ENCODE measurements at regions not wholly inside any gene's neighbourhood (a gene's known extent, or its start where the extent isn't known, plus 50 kb on each side); places are given as distances from the start of the nearest gene placed in this dataset.

- DNase-seq, result no peak
Measured at GRCh38 chr13:107233541-107233940, 665.6 kb upstream of the ARGLU1 start.

DNA sequence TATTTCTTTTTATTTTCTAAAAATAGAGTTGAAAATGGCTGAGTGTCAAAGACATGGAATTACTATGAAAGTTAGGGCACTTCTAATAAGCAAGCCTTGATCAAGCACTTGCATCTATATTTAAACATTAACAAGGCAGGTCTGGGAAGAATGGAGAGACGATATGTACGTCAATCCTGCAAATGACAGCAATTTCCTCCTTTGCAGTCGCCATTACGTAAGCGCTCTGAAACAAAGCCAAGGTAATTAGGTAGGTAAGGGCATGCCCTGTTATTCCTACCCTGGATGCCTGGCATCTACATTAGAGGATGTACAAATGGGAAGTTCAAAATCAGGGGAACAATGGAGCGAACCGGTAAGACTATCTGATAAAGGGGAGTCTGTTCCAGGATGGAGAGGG lies 664.0 kb upstream of the ARGLU1 start:
- DNase-seq, result no peak

- DNase-seq, result no peak
Measured at GRCh38 chr13:107223867-107224266, 655.9 kb upstream of the ARGLU1 start.

DNA sequence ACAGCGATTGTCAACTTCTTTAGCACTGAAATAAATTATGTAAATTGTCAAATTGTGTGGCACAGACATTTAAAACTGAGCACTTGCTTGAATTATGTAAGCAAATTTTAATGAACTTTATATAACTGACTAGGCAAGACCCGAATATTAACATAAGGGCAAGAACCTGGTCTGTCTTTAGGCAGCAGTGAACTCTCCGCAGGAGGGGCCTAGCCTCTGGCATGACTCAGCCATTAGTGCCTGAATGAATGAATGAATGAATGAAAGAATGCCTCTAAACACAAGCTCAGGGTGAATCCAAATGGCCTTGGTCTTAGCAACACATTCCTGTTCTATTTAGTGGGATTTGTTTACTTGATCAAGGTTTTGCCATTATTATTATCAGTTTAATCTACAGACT lies 654.7 kb upstream of the ARGLU1 start:
- DNase-seq, result no peak

DNA sequence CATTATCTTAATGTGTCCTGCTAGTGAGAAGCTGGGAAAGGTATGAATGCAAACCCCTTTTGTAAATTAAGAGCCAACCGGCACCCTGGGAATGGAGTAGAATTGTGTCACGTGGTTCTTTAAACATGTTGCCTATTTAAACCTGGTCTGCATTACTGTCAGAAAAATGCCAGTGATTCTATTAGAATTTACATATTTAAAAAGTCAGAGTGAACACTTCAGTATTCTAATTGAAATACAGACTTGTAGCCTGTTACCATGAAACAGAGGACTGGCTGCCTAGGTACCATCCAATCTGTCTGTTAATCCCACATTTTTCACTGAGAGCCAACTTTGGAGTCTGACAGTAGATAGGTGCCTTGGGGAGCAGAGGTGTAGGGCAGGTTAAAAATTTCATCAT lies 652.3 kb upstream of the ARGLU1 start:
- no peak for DNase-seq

GRCh38 chr13:107217251-107217650 lies 649.3 kb upstream of the ARGLU1 start:
- peak; percentile 82 for DNase-seq

DNA sequence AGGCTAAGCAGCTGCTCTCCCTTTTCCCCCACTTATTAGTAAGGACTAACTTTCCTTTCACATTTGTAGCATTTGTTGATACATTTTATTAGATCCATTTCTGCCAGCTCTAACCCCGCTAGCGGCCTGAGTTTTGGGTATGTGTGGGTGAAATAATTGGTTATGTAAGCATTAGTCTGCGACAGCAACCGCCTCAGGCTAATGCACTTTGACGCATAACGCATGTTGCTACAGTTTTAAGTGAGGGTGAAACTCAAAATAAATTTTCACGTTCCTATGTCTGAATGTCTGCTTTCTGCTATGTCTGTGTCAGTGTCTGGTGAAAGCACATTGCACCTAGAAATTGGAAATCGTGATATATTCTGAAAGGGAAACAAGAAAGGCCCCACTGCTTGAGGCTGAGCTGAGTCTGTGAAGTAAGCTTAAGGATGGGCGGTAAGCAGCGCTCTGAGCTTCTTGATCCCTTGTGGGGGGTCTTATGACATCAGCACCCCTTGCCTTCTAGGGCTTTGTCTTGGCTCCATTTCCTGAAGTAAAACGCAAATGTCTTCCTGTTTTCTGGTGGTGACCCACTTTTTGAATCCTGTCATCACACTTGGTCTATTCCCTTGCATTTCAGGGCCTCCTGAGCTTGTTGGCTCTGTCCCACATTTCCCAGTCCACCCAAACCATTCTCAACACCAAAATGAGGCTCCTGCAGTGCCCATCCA lies 648.3 kb upstream of the ARGLU1 start:
- no peak for DNase-seq

DNA sequence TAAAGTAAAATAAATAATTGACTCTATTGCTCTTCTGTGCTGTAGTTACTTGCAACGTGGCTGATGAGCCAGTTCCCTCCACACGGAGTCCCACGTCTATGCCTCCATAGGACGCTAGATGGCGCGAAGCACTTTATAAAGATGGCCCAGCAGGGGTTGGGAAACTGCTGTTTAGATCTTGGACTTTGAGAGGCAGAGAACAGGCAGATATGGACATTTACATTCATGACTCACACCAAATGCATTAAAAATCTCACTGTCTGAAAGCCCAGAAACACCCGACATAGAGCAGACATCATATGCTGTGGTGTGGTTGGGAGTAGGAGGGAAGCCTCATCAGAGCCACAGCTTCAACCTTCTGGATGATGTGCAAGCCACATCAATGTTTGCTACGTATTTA lies 643.1 kb upstream of the ARGLU1 start:
- DNase-seq, result peak; percentile 99

GRCh38 chr13:107210723-107211030 lies 642.7 kb upstream of the ARGLU1 start:
- peak; percentile 97 for DNase-seq

GRCh38 chr13:107209824-107210722 lies 642.1 kb upstream of the ARGLU1 start:
- no peak for DNase-seq

GRCh38 chr13:107208889-107209288 lies 641.0 kb upstream of the ARGLU1 start:
- DNase-seq, result no peak

- DNase-seq, result peak; percentile 73
Measured at GRCh38 chr13:107205318-107206104, 637.6 kb upstream of the ARGLU1 start.

GRCh38 chr13:107203146-107203847 lies 635.4 kb upstream of the ARGLU1 start:
- peak; percentile 13 for DNase-seq

DNA sequence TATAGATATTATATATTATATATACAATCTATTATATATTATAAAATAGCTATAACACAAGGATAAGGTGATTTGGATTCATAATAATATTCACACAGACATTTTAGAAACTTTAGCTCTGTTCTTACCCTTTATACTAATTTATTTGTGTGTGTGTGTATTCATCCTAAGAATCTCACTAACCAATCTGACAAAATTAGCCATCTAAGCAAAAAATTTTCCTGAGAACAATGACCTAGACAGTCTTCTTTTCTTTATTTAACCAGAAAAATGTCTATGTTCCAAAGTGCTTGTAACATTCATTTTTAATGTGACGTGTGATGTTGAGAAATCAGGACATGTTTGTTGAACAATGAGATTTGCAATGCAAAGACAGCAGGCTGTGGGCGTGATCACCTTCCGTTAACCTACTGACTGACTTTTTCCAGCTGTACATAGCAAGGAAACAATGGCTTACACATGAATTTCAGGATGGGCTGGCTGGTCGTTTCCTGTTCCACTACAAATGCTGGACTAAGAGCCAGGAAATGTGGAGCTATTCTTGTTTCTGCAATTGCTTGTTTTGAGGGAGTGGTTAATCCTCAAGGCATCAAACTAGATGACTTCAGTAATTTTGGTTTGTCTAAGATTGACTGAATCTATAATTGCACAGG lies 634.6 kb upstream of the ARGLU1 start:
- no peak for DNase-seq

DNA sequence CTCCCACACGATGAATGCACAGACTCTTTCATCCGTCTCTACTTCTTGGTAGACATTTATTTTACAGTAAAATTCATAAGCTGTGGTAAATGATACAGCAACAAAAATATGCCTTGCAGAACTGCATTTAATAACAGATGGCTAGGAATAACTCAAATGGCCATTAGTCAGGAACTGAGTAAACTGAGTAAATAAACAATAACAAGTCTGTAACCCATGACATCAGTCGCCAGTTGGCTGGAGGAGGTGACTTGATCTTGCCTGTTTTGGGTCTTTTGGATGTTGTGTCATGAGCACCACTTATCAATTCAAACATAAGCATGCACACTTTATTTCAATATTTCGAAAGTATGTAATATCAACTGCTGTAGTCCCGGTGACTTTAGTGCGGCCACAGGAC lies 632.6 kb upstream of the ARGLU1 start:
- DNase-seq, result no peak

DNA sequence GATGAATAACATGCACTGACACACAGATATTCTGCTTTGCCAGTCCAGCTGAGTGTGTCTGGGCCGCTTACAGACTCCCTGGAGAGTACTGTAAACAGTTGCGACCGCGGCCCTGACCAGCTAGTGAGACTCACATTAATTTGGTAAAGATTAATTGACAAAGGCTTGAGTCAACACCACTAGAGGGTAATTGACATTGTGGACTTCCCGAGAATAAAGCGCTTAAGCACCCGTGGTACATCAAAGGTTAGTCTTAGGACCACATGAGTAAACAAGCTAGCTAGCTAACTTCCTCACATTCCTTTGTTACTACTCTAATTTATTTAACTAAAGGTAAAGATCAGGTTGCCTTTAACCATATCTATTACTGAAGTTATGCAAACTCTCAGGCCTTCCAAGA lies 624.4 kb upstream of the ARGLU1 start:
- peak; percentile 84 for DNase-seq

DNA sequence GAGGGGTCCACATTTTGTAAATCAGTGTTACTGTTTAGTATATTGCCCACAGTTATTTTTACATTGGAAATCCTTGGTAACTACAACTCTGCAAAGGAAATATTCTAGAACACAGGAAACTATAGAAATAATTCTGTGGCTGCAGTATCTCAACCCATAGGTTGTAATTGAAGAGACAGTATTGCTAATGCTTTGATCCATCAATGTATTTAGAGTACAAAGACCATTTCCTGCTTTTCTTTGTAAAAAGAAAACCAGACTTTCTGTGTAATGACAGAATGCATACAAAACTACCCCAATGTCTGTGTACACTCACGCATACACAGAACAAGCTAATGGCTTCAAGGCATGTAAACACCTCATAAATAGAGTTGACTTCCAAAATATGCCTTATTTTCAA lies 622.1 kb upstream of the ARGLU1 start:
- no peak for DNase-seq

DNA sequence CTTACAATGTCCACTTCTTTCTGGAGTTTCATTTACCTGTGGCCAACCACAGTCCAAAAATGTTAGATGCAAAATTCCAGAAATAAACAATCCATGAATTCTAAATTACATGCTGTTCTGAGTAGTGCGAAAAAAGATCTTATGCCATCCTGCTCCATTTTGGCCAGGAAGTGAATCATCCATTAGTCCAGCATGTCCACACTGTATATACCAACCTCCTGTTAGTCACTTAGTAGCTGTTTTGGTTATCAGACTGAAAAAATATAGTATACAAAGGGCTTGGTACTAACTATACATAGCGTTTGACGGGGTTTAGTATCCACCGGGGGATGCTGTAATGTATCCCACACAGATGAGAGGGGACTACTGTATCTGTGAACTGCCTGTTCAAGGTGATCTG lies 618.0 kb upstream of the ARGLU1 start:
- no peak for DNase-seq

- DNase-seq, result no peak
Measured at GRCh38 chr13:107170270-107170931, 602.5 kb upstream of the ARGLU1 start.

DNA sequence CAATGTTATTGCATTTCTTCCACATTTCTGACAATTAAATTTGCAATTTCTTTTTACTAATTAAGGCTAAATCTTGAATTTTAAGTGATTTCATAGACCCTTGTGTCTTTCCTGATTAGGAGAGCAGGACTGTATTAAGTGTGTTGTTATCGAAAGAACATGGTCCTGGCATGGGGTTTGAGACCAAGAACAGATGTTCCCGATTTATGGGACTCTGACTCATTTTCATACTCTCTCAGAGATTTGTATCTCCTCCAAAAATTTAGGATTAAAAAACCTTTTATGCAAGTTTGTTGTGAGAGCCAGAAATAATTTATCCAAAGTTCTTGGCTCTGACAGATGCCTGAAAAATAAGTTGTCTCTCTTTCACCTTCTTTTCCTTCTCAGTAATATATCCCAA lies 589.3 kb upstream of the ARGLU1 start:
- no peak for DNase-seq

GRCh38 chr13:107144432-107144831 lies 576.5 kb upstream of the ARGLU1 start:
- DNase-seq, result no peak

GRCh38 chr13:107141767-107142166 lies 573.8 kb upstream of the ARGLU1 start:
- DNase-seq, result no peak
